GM12865 (cell line): ENCODE measurements at regions not wholly inside any gene's neighbourhood (a gene's known extent, or its start where the extent isn't known, plus 50 kb on each side); places are given as distances from the start of the nearest gene placed in this dataset.

Experiments used
- DNase-seq: peaks from one replicate; pipeline ENCODE4 v3.0.0; 2010; ENCODE audit warnings: low read depth
- H3K4me3 ChIP-seq: 2 replicates; pipeline ENCODE4 v1.5.1; 2011; ENCODE audit warnings: mild to moderate bottlenecking, low read depth, low read length, control low read depth
- CTCF ChIP-seq: IDR thresholded peaks from 2 replicates; pipeline ENCODE4 v1.5.1; 2011; ENCODE audit warnings: low read length, control low read depth, low read depth, inconsistent platforms; ENCODE audit not compliant: insufficient read depth; ENCODE audit errors: missing control alignments

- DNase-seq: no peak
- H3K4me3 ChIP-seq: no peak overlapping the region
- TF ChIP-seq CTCF: no peak
Observed at GRCh38 chr4:120472447-120473131, 405.9 kb upstream of the MAD2L1 start.

- DNase-seq: no peak
- no peak for TF ChIP-seq CTCF
- H3K4me3 ChIP-seq: no peak overlapping the region
Observed at GRCh38 chr4:120466429-120466828, 399.8 kb upstream of the MAD2L1 start.

- TF ChIP-seq CTCF: no peak
- no peak overlapping the region for H3K4me3 ChIP-seq
- no peak for DNase-seq
Observed at GRCh38 chr4:120454788-120455187, 388.1 kb upstream of the MAD2L1 start.

- no peak overlapping the region for H3K4me3 ChIP-seq
- TF ChIP-seq CTCF: no peak
- DNase-seq: no peak
Observed at GRCh38 chr4:120452536-120452935, 385.9 kb upstream of the MAD2L1 start.

- no peak overlapping the region for H3K4me3 ChIP-seq
- no peak for DNase-seq
- TF ChIP-seq CTCF: no peak
Observed at GRCh38 chr4:120452001-120452400, 385.4 kb upstream of the MAD2L1 start.

GRCh38 chr4:120447774-120448173, 381.1 kb upstream of the MAD2L1 start:
- no peak overlapping the region for H3K4me3 ChIP-seq
- TF ChIP-seq CTCF: no peak
- no peak for DNase-seq

GRCh38 chr4:120446051-120446567, 379.5 kb upstream of the MAD2L1 start:
- DNase-seq: peak; percentile 30
- TF ChIP-seq CTCF: no peak
- H3K4me3 ChIP-seq: no peak overlapping the region
